GM10248 (cell line): ENCODE measurements at regions not wholly inside any gene's neighbourhood (a gene's known extent, or its start where the extent isn't known, plus 50 kb on each side); places are given as distances from the start of the nearest gene placed in this dataset.

Experiments used
- CTCF ChIA-PET: fragments of 300-600 bp; sonication (Branson Sonifier 250); formaldehyde crosslinking; extraction: SDS; loops from one replicate; lab custom pipeline; 2021; ENCODE audit warnings: antibody characterized with exemption; lab: Yijun Ruan, JAX
- POLR2A ChIA-PET: fragments of 350-650 bp; sonication (Branson Sonifier 250); formaldehyde crosslinking; extraction: SDS; loops from one replicate; lab custom pipeline; 2020; ENCODE audit warnings: antibody characterized with exemption; lab: Yijun Ruan, JAX
- DNase-seq: peaks from one replicate; pipeline ENCODE4 v3.0.0; 2012; ENCODE audit errors: extremely low spot score
- CTCF ChIP-seq: IDR thresholded peaks from 2 replicates; pipeline ENCODE4 v1.5.1; 2012; ENCODE audit warnings: mild to moderate bottlenecking, low read depth; ENCODE audit errors: extremely low read depth, missing control alignments, control extremely low read depth

- DNase-seq, result no peak
- no peak for TF ChIP-seq CTCF
- ChIA-PET CTCF (interaction anchor here (0.7 to 1.1 kb wide), 3 partner anchors 9 to 76 kb away, joined by 3 read pairs; no protein-coding TSS in a partner anchor), POLR2A (no interaction called here)
Measured at GRCh38 chr3:72182206-72182605, 397.3 kb upstream of the PROK2 start.

GRCh38 chr3:72181251-72181650 lies 396.3 kb upstream of the PROK2 start:
- ChIA-PET POLR2A (no interaction called here), CTCF (interaction anchor here (1.1 to 1.6 kb wide), 6 partner anchors 12 to 205 kb away, joined by 3 to 4 read pairs (median 3); no protein-coding TSS in a partner anchor)
- DNase-seq, result no peak
- TF ChIP-seq CTCF, result no peak

- no peak for DNase-seq
- POLR2A ChIA-PET, result no interaction called here
- TF ChIP-seq CTCF, result no peak
- CTCF ChIA-PET, result interaction anchor here (0.7 to 1.6 kb wide), 8 partner anchors 9 to 204 kb away, joined by 3 to 4 read pairs (median 3); no protein-coding TSS in a partner anchor
Measured at GRCh38 chr3:72180405-72180804, 395.5 kb upstream of the PROK2 start.

- ChIA-PET CTCF (interaction anchor here (0.6 to 1.1 kb wide), 3 partner anchors 17 to 81 kb away, joined by 3 to 4 read pairs (median 3); no protein-coding TSS in a partner anchor), POLR2A (no interaction called here)
- DNase-seq, result no peak
- no peak for TF ChIP-seq CTCF
Measured at GRCh38 chr3:72179107-72179464, 394.1 kb upstream of the PROK2 start.

- no peak for DNase-seq
- TF ChIP-seq CTCF, result no peak
- ChIA-PET POLR2A (no interaction called here), CTCF (interaction anchor here (0.6 to 1.1 kb wide), 3 partner anchors 16 to 80 kb away, joined by 3 to 4 read pairs (median 3); no protein-coding TSS in a partner anchor)
Measured at GRCh38 chr3:72178463-72179106, 393.6 kb upstream of the PROK2 start.

GRCh38 chr3:72177075-72178050 lies 392.4 kb upstream of the PROK2 start:
- CTCF ChIA-PET, result interaction anchor here (1.1 to 1.4 kb wide), 3 partner anchors 13 to 27 kb away, joined by 3 to 4 read pairs (median 4); no protein-coding TSS in a partner anchor
- POLR2A ChIA-PET, result interaction anchor here (0.6 to 1.8 kb wide), 2 partner anchors 13 to 409 kb away, joined by 3 to 7 read pairs; no protein-coding TSS in a partner anchor
- DNase-seq, result peak; percentile 69
- TF ChIP-seq CTCF, result no peak
